ENCODE measurements at regions not wholly inside any gene's neighbourhood (a gene's known extent, or its start where the extent isn't known, plus 50 kb on each side); places are given as distances from the start of the nearest gene placed in this dataset.

GRCh38 chr6:20279051-20279450, 66.8 kb upstream of the MBOAT1 start:
- no peak overlapping the region for H3K27ac ChIP-seq
- TF ChIP-seq CTCF (conservative IDR thresholded peaks at IDR 0.05) (no peak), ZFX (IDR thresholded peaks at IDR 0.05) (no peak)

- no peak overlapping the region for H3K27ac ChIP-seq
- no peak for TF ChIP-seq CTCF (conservative IDR thresholded peaks at IDR 0.05)
- TF ChIP-seq ZFX (IDR thresholded peaks at IDR 0.05) = no peak
These were observed 67.5 kb upstream of the MBOAT1 start for GRCh38 chr6:20279608-20280287.

GRCh38 chr6:20280288-20280621, 68.0 kb upstream of the MBOAT1 start:
- no peak for TF ChIP-seq CTCF (conservative IDR thresholded peaks at IDR 0.05)
- no peak for TF ChIP-seq ZFX (IDR thresholded peaks at IDR 0.05)
- no peak overlapping the region for H3K27ac ChIP-seq

GRCh38 chr6:20284672-20285071, 72.4 kb upstream of the MBOAT1 start:
- TF ChIP-seq ZFX (IDR thresholded peaks at IDR 0.05) (no peak), CTCF (conservative IDR thresholded peaks at IDR 0.05) (no peak)

GRCh38 chr6:20286968-20287565, 74.8 kb upstream of the MBOAT1 start:
- no peak overlapping the region for H3K27ac ChIP-seq
- TF ChIP-seq CTCF (conservative IDR thresholded peaks at IDR 0.05) = no peak
- TF ChIP-seq ZFX (IDR thresholded peaks at IDR 0.05) = no peak

More at GRCh38 chr6:20284672-20285071, 72.4 kb upstream of the MBOAT1 start:
- H3K27ac ChIP-seq = no peak overlapping the region

GRCh38 chr6:20291764-20292580, 79.7 kb upstream of the MBOAT1 start:
- no peak overlapping the region for H3K27ac ChIP-seq

More at GRCh38 chr6:20291764-20292580, 79.7 kb upstream of the MBOAT1 start:
- TF ChIP-seq ZFX (IDR thresholded peaks at IDR 0.05) (no peak), CTCF (conservative IDR thresholded peaks at IDR 0.05) (peak; percentile 93)

Data from C4-2B (cell line).